Esophagus mucosa (tissue), 1 donor: ENCODE measurements at regions not wholly inside any gene's neighbourhood (a gene's known extent, or its start where the extent isn't known, plus 50 kb on each side); places are given as distances from the start of the nearest gene placed in this dataset.

Experiments used
- ATAC-seq: fragments of 200-7000 bp; cut with Tn5 transposase; one replicate; pipeline ENCODE4 v1.9.1; 2020
- donor health status: DM: yes; HTN: yes; CAD: no.

- ATAC-seq: no peak
These were observed 53.9 kb downstream of the FOXL1 start for GRCh38 chr16:86632206-86632605.

DNA sequence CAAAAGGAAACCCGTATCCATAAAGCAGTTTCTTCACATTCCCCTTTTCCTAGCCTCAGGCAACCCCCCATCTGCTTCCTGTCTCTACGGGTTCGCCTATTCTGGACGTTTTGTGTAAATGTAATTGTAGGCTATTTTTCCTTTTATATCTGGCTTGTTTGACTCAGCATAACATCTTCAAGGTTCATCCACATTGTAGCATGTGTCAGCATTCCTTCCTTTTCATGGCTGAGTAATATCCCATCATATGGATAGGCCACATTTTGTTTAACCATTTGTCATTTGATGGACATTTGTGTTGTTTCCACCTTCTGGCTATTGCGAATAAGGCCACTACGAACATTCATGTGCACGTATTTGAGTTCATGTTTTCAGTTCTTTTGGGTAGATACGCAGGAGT lies 54.6 kb downstream of the FOXL1 start:
- ATAC-seq: no peak

DNA sequence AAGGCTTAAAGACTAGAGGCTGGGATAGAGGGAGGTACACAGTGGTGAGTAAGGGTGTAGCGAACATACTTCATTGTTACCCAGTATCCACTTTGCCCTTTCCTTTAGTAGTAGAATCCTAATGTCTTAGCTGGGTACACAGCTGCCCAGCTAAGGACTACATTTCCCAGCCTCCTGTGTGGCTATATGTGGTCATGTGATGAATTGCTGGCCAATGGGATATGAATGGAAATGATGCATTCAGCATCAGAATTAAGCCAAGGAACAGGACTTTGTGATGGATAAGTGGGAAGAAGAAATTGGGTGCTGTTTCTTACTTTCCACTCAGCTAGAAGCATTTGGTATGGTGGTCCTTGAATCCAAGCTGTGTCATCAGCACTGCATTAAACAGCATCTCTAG lies 55.9 kb downstream of the FOXL1 start:
- ATAC-seq: peak; percentile 23

GRCh38 chr16:86635176-86635876 lies 57.0 kb downstream of the FOXL1 start:
- no peak for ATAC-seq

GRCh38 chr16:86635926-86636325 lies 57.6 kb downstream of the FOXL1 start:
- ATAC-seq: no peak

- ATAC-seq: no peak
These were observed 59.4 kb downstream of the FOXL1 start for GRCh38 chr16:86637744-86638143.

DNA sequence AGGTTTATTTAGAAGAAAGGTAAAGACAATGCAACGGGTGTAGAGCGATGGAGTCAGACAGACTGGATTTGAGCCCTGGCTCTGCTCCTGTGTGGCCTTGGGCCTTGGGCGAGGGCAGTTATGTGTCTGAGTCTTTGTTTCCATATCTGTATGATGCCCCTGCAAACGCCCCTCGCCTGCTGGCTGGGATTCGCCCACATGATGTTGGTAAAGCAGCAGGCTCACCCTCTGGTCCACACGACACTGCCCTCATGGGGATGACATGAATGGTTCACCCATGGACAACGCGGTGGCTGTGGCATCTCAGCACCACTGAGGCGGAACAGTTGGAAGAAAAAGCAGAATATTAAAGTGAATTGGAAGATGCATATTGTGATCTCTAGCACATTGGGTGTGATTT lies 60.3 kb downstream of the FOXL1 start:
- no peak for ATAC-seq

GRCh38 chr16:86639354-86639753 lies 61.0 kb downstream of the FOXL1 start:
- no peak for ATAC-seq

DNA sequence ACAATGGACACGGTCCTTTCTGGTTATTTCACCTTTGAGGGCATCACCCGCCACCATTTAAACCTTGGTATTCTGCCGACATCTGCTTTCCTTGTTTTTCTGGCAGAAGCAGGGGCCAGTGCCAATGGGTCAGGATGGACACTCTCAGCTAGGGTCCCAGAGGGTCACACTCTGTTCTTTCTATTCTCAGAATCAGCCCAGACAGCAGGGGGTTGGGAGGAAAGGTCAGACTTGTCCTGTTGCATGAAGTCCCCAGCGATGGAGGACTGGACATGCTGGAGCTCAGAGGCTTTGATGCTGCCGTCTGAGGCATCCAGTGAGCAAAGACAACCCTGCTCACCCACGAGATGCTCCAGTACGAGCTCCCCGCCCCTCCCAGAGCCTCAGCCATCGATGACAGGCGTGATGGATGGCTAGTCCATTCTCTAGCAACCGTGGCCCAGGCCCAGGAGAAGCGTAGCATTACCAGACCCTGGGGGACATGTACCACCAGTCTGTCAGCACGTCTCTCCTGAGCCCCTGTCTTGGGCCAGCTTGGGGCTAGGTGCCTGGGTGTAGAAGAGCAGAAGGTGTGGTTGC lies 62.0 kb downstream of the FOXL1 start:
- ATAC-seq: no peak

- no peak for ATAC-seq
These were observed 63.7 kb downstream of the FOXL1 start for GRCh38 chr16:86642087-86642486.

GRCh38 chr16:86643671-86644070 lies 65.3 kb downstream of the FOXL1 start:
- ATAC-seq: no peak

GRCh38 chr16:86647561-86647960 lies 69.2 kb downstream of the FOXL1 start:
- ATAC-seq: no peak

DNA sequence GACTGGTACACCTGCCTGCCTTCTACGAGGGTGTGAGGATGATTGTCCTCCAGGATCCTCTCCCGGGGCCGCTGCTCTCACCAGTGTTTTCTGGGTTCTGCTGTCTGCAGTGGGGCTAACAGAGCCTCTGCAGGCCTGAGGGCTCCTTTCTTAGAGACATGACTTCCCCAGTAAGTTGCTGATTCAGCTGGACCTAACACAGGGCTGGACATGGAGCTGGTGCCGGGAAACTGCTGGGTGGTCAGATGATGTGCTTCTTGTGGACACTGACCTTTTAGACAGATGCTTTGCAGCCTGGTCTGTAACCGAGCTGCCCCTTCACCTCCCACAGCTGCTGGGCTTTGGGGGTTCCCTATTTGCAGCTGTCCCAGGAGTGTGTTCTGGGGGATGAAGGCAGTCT lies 71.5 kb downstream of the FOXL1 start:
- ATAC-seq: no peak

DNA sequence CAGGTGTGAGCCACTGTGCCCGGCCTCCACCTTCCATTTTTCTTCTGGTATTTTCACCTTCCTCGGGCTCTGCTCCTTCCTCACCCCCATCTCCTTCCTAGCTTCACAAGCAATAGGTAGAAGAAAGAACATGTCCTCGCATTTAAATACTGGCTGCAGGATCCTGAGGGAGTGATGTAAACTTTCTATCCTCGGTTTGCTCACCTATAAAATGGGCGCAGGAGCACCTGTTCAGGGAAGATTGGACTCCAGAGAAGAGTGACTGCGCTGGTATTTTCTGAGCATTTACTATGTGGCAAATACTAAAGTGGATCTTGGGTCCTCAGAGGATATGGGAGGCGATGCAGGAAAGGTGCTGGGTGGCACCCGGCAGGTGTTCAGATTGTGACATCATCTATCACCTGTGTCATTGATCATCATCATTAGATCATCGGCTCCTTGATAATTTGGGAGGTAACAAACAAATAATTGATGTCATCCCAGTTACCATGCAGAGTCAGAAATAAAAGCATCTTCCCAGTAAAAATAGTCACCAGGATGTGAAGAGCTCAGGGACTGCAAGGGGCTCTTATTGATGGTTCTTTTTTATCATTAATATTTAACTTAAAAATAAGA lies 72.8 kb downstream of the FOXL1 start:
- ATAC-seq: no peak

DNA sequence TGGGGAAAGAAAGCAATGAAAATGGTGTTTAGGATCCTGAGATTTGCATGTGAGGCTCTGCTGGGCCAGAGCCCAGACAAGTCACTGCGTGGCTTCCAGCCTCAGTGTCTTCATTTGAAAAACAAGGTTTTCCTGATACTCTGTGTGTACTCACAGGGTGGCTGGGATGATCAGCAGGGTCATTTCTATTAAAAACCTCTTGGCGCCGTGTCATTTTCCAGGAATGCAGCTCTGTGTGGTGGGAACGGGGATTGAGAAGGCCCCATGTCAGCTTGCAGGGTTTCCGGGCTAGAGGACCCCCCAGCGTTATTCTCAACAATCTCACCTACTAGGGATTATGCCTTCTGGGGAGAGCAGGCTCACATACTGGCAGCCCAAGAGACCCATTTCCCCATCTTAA lies 73.5 kb downstream of the FOXL1 start:
- no peak for ATAC-seq

DNA sequence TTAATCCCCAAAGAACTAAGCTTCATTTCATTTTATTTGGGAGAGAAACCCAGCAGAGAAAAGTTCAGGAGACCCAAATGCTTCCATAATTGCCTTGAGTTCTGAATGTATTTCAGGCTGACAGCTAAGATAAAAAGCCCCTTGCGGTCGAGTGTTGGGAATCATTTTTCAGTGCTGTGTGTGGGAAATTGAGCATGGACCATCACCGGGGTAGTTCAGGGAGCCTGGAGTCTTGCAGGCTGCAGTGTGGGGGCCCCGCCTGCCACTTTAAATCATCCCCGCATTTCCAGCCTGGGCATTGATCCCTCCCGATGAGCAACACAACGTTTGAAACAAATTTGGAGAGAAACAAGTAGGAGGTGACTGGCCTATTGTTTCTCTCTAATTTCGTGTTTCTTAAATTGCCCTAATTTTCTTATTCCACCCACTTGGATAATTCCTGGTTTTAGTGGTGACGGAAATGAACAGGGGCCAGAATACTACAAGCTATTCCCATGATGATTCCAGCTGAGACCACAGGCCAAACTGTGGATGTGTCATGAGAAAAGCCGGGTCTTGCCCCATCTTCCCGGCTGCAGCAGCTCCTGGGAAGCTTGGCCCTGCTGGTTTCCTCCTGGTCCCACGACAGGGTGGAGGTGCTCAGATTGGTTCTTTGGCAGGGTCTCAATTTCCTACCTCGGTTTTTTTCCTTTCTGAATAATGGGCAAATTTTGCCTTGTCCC lies 75.1 kb downstream of the FOXL1 start:
- no peak for ATAC-seq

GRCh38 chr16:86657972-86658371 lies 79.6 kb downstream of the FOXL1 start:
- ATAC-seq: no peak

- ATAC-seq: no peak
These were observed 82.3 kb downstream of the FOXL1 start for GRCh38 chr16:86660623-86661022.

DNA sequence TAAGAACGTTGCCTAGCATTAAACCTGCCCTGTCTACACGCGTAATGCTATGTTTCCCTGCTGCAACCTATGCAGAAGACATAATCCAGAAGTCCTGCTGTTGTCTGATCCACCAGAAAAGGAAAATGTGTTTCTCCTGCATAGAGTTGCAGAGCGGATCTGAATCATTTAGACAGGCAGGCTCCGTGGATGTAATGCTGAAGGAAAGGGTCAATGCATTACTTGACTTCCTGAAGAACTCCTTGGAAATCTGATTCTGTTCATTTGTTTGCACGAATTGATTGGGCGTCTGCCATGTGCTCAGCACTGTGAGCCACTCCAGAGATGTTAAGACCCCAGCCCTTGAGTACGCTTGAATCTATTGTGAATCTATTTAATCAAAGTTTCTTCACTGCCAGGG lies 83.4 kb downstream of the FOXL1 start:
- ATAC-seq: no peak

DNA sequence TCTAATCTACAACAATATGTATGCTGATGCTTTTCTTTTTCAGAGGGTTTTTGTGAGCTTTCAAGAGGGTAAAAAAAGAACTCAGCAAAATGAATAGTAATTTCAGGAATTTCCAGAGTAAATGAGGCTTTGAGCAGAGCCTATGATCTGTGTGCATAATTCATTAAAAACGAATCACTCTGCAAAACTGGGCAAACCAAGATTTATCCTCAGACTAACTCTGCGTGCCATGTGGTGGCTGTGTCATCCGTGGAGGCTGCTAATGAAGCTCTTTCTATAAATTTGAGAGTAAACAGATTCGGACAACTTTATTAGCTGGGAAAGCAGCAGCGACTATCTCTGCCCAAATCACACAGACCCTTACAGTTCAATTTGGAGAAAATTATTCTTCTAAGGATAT lies 83.8 kb downstream of the FOXL1 start:
- no peak for ATAC-seq

DNA sequence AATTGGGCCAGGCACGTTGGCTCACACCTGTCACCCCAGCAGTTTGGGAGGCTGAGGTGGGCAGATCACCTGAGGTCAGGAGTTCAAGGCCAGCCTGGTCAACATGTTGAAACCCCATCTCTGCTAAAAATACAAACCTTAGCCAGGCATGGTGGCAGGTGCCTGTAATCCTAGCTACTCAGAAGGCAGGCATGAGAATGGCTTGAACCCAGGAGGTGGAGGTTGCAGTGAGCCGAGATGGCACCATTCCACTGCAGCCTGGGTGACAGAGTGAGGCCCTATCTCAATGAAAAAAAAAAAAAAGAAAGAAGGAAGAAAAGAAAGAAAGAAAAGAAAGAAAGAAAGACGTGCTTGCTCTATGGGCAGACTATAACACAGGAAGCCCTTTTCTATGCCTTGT lies 84.4 kb downstream of the FOXL1 start:
- no peak for ATAC-seq

DNA sequence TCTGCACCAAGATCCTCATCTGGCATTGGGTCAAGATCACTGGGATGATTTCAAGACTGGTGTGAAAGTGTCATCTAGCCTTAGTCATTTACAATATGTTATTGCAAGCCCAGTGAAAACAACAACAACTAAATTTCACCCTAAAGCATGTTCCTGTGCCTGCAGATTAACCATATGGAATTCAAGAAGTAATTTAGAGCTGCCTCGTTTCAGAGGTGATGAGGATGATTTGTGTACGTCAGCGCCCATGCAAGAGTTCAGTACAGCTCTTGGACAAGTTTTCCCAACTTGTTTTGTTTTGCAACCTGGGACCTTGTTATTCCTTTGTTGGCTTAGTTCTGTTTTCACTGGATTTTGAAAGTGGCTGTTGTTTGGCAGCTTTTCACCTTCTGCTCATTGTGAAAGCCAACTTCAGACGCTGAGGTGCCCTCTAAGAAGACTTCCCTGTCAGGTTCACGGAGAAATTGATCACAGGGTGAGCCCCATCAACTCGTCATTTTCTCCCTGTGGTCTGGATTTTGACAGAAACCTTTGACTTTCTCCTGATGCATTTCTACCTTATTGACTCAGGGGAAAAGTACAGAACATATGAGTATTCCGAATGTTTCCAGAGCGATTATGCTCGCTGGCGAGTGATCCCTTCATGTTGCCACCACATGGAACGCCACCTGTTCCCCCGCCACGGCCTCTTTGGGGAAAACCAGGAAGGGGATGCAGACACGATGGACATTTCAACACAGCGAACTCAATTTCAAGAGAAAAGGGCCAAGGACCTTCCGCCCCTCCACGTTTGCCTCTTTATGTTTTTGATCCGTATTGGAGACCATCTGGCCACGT lies 85.6 kb downstream of the FOXL1 start:
- ATAC-seq: peak; percentile 15
